IPS-NIHi7 (cell line): ENCODE measurements at regions not wholly inside any gene's neighbourhood (a gene's known extent, or its start where the extent isn't known, plus 50 kb on each side); places are given as distances from the start of the nearest gene placed in this dataset.

Experiments
- DNase-seq: peaks from one replicate; pipeline ENCODE4 v3.0.0; 2012; ENCODE audit warnings: mixed read lengths; ENCODE audit errors: extremely low spot score

GRCh38 chr9:91040371-91041215 lies 239.0 kb downstream of the SYK start:
- no peak for DNase-seq

GRCh38 chr9:91042024-91042423 lies 240.4 kb downstream of the SYK start:
- no peak for DNase-seq

- DNase-seq = no peak
Observed at GRCh38 chr9:91042541-91042940, 240.9 kb downstream of the SYK start.

- DNase-seq = no peak
Observed at GRCh38 chr9:91043056-91043810, 241.6 kb downstream of the SYK start.

GRCh38 chr9:91043811-91044175 lies 242.2 kb downstream of the SYK start:
- DNase-seq = no peak

GRCh38 chr9:91044354-91044753 lies 242.7 kb downstream of the SYK start:
- no peak for DNase-seq

- DNase-seq = no peak
Observed at GRCh38 chr9:91045041-91045440, 243.4 kb downstream of the SYK start.

- DNase-seq = no peak
Observed at GRCh38 chr9:91047529-91047928, 245.9 kb downstream of the SYK start.

GRCh38 chr9:91047993-91048607 lies 246.5 kb downstream of the SYK start:
- DNase-seq = no peak

GRCh38 chr9:91048749-91049148 lies 247.1 kb downstream of the SYK start:
- DNase-seq = no peak

- DNase-seq = no peak
Observed at GRCh38 chr9:91053824-91054223, 252.2 kb downstream of the SYK start.

- no peak for DNase-seq
Observed at GRCh38 chr9:91055845-91056244, 254.2 kb downstream of the SYK start.

- DNase-seq = no peak
Observed at GRCh38 chr9:91056486-91056885, 254.9 kb downstream of the SYK start.

GRCh38 chr9:91056917-91057316 lies 255.3 kb downstream of the SYK start:
- DNase-seq = no peak

GRCh38 chr9:91059713-91060112 lies 258.1 kb downstream of the SYK start:
- DNase-seq = no peak

- no peak for DNase-seq
Observed at GRCh38 chr9:91060520-91061343, 259.1 kb downstream of the SYK start.

GRCh38 chr9:91061506-91061905 lies 259.9 kb downstream of the SYK start:
- DNase-seq = no peak

GRCh38 chr9:91062281-91062680 lies 260.7 kb downstream of the SYK start:
- no peak for DNase-seq

- DNase-seq = no peak
Observed at GRCh38 chr9:91063471-91063870, 261.9 kb downstream of the SYK start.

GRCh38 chr9:91065231-91066041 lies 263.8 kb downstream of the SYK start:
- no peak for DNase-seq

- no peak for DNase-seq
Observed at GRCh38 chr9:91066042-91066415, 264.4 kb downstream of the SYK start.
